Psoas muscle (tissue), 7 donors: ENCODE measurements at regions not wholly inside any gene's neighbourhood (a gene's known extent, or its start where the extent isn't known, plus 50 kb on each side); places are given as distances from the start of the nearest gene placed in this dataset.

Experiments used
- ATAC-seq, 4 donors: fragments of 200-7000 bp; cut with Tn5 transposase; one replicate each; pipeline ENCODE4 v1.9.1; 2020; ENCODE audit warnings: moderate library complexity in 3 of 4, mild to moderate bottlenecking in 2 of 4
- DNase-seq, 2 donors: peaks; one replicate each; pipeline ENCODE4 v3.0.0-alpha.2; 2020
- H3K27ac ChIP-seq: fragments of 200-600 bp; one replicate; pipeline ENCODE4 v1.8.0; 2022
- H3K27me3 ChIP-seq, 3 donors: fragments of 200-600 bp in 1 of 3; one replicate each; pipeline versions ENCODE4 v1.6.1 to v1.8.0; 2013 to 2022; ENCODE audit warnings: low read length in 2 of 3, mild to moderate bottlenecking in 2 of 3, moderate library complexity in 1 of 3; ENCODE audit not compliant: insufficient read depth in 3 of 3
- H3K36me3 ChIP-seq, 2 donors: fragments of 200-600 bp in 1 of 2; one replicate each; pipeline versions ENCODE4 v1.6.1 to v1.8.0; 2013 to 2022; ENCODE audit warnings: low read depth in 1 of 2, mild to moderate bottlenecking in 1 of 2, moderate library complexity in 1 of 2; ENCODE audit not compliant: insufficient read depth in 1 of 2
- H3K4me1 ChIP-seq: fragments of 200-600 bp; one replicate; pipeline ENCODE4 v1.8.0; 2022
- H3K4me3 ChIP-seq: fragments of 200-600 bp; one replicate; pipeline ENCODE4 v1.8.0; 2022; ENCODE audit warnings: mild to moderate bottlenecking
- H3K9me3 ChIP-seq: fragments of 200-600 bp; one replicate; pipeline ENCODE4 v1.8.0; 2022
- WGBS, 3 donors: extraction: QIAGEN DNeasy Blood & Tissue Kit; methylation state at CpG; one replicate each; pipeline versions ENCODE4 v1.1.6 to v1.1.7; 2013; 5-methylcytosine and 5-hydroxymethylcytosine counted together
- intact Hi-C, 2 donors: fragments of 100-400 bp; cut with DNase I; formaldehyde crosslinking; loops; one replicate each; pipeline versions ENCODE4 v1.11.0 to v1.14.2; 2022
- TF ChIP-seq, protein P1 (sequence below): fragments of 200-600 bp; IDR thresholded peaks from one replicate; pipeline ENCODE4 v1.8.0; 2022; ENCODE audit warnings: antibody characterized with exemption
- donor health status: healthy with polysubstance abuse.
- donor health status: DM: no; HTN: no; CAD: no; lungs with moderate emphysema.
- donor health status: Bipolar disorder and iron deficiency.
- donor health status: healthy.
- donor health status: DM: yes; HTN: yes; CAD: no.
- donor health status: DM: no; HTN: no; CAD: no.
- donor health status: DM: yes; HTN: yes; CAD: no.

DNA sequence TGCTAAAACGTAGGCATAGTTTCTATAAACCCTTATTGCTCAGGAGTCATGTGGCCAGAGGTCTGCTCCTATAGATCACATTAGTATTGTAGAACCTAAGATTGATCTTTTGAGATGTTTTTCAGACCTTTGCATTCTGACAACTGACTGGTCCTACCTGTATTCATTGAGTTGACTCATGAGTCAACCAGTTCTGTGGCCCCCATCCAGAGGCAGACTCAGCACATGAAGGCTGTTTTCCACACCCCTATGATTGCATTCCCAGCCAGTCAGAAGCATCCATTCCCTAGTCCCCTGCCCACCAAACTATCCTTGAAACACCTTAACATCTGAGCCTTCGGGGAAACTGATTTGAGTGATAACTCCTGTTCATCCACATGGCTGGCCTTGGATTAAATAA, 451.7 kb downstream of the SIPA1L2 start:
- 93 to 98% (median 97%) methylated on average over 2 of the region's 2 CpGs for WGBS, 3 donors
- Histone ChIP-seq H3K36me3 (no peaks in the 10 kb centered on the region), H3K27me3 (peaks cover 0 to 2% (median 0%) of the 10 kb centered on the region in 3 donors), H3K27ac (no peak overlapping the region), H3K4me1 (no peaks in the 10 kb centered on the region), H3K4me3 (no peak overlapping the region), H3K9me3 (no peaks in the 10 kb centered on the region)
- ATAC-seq = no peak
- intact Hi-C loops = no loop called here
- DNase-seq = no peak
- TF ChIP-seq, protein P1, sequence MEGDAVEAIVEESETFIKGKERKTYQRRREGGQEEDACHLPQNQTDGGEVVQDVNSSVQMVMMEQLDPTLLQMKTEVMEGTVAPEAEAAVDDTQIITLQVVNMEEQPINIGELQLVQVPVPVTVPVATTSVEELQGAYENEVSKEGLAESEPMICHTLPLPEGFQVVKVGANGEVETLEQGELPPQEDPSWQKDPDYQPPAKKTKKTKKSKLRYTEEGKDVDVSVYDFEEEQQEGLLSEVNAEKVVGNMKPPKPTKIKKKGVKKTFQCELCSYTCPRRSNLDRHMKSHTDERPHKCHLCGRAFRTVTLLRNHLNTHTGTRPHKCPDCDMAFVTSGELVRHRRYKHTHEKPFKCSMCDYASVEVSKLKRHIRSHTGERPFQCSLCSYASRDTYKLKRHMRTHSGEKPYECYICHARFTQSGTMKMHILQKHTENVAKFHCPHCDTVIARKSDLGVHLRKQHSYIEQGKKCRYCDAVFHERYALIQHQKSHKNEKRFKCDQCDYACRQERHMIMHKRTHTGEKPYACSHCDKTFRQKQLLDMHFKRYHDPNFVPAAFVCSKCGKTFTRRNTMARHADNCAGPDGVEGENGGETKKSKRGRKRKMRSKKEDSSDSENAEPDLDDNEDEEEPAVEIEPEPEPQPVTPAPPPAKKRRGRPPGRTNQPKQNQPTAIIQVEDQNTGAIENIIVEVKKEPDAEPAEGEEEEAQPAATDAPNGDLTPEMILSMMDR = no peak

DNA sequence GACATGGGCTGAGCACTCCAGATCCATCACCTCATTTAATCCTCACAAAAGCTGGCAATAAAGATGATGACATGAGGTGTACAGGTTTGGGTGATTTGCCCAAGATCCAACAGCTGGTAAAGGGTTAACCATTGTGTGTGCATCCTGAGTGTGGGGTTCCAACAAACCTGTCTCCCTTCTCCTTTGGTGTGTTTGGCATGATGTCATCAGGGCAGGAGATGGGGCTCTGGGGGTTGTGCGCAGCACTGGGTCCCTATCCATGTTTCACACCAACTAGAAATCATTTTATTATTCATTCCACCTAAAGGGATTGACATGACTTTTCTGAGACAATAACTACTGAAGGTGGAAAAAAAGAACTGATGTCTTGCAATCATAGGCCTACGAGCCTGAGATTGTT, 452.5 kb downstream of the SIPA1L2 start:
- TF ChIP-seq, protein P1 = no peak
- no peak overlapping the region for H3K27ac ChIP-seq
- ATAC-seq = no peak
- H3K4me3 ChIP-seq = no peak overlapping the region
- no peaks in the 10 kb centered on the region for H3K4me1 ChIP-seq
- H3K9me3 ChIP-seq = no peaks in the 10 kb centered on the region
- 95 to 96% (median 96%) methylated on average over 2 of the region's 2 CpGs for WGBS, 3 donors
- intact Hi-C loops = no loop called here
- DNase-seq = no peak
- H3K27me3 ChIP-seq = peaks cover 0 to 2% (median 0%) of the 10 kb centered on the region in 3 donors
- no peaks in the 10 kb centered on the region for H3K36me3 ChIP-seq

DNA sequence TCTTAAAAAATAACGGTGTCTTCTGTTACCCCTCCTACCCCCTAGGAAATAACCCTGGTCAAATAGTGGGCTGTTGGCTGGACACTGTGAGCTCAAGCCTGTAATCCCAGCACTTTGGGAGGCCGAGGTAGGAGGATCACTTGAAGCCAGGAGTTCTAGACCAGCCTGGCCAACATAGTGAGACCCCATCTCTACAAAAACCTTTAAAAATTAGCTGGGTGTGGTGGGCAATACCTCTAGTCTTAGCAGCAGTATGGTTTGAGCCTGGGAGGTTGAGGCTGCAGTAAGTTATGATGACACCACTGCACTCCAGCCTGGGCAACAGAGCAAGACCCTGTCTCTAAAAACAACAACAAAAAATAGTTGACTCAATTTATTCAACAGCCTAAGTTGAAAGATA, 453.7 kb downstream of the SIPA1L2 start:
- ATAC-seq = no peak
- H3K9me3 ChIP-seq = no peaks in the 10 kb centered on the region
- no peak overlapping the region for H3K4me3 ChIP-seq
- intact Hi-C loops = no loop called here
- TF ChIP-seq, protein P1 = no peak
- WGBS, 3 donors = 86 to 91% (median 91%) methylated on average over 2 of the region's 2 CpGs
- no peak for DNase-seq
- H3K4me1 ChIP-seq = no peaks in the 10 kb centered on the region
- peaks cover 0 to 2% (median 0%) of the 10 kb centered on the region in 3 donors for H3K27me3 ChIP-seq
- H3K36me3 ChIP-seq = no peaks in the 10 kb centered on the region
- H3K27ac ChIP-seq = no peak overlapping the region

DNA sequence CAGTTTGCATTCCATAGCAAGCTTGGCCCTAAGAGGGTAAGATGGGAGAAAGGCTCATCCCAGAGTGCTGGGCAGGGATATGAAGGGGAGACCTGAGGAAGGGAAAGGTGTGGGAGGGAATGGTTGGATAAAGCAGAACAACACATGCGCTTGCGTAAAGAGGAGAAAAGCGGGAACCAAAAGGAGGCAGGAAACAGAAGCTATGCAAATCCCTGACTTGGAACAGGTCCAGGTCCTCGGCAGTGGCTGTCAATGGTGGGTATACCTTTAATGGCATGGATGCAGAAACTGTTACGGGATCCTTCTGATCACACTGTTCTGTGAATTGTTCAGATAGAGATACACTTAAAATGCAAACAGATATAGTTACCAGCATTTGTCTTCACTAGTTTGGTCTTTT, 455.6 kb downstream of the SIPA1L2 start:
- Histone ChIP-seq H3K27me3 (peaks cover 0 to 2% (median 0%) of the 10 kb centered on the region in 3 donors), H3K4me1 (no peaks in the 10 kb centered on the region), H3K4me3 (no peak overlapping the region), H3K9me3 (no peaks in the 10 kb centered on the region), H3K27ac (no peak overlapping the region), H3K36me3 (no peaks in the 10 kb centered on the region)
- no peak for DNase-seq
- intact Hi-C loops = no loop called here
- ATAC-seq = no peak
- 46 to 56% (median 51%) methylated on average over 5 of the region's 5 CpGs for WGBS, 3 donors
- TF ChIP-seq, protein P1 = no peak

DNA sequence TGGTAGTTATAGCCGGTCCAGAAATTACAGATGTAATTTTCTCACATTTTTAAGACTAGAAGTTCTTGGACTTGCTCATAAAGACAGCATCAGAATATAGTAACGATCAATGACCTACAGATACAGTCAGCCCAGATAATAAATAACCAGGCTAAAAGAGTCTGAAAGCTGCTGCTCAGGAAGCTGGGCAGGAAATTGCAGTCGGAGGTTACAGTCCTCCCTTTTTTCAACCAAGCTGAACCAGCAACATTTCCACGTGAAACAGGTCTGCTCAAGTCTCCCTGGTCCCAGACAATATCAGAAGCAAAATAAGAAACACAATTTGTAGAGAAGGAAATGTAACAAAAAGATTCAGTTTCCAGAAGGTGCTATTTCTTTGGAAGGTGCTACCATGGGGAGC, 457.4 kb downstream of the SIPA1L2 start:
- TF ChIP-seq, protein P1 = no peak

More for the DNA sequence above, 457.4 kb downstream of the SIPA1L2 start:
- H3K27me3 ChIP-seq = no peaks in the 10 kb centered on the region
- H3K36me3 ChIP-seq = no peaks in the 10 kb centered on the region
- no peak overlapping the region for H3K27ac ChIP-seq
- no peaks in the 10 kb centered on the region for H3K9me3 ChIP-seq
- DNase-seq (no peak), ATAC-seq (no peak)
- H3K4me3 ChIP-seq = no peak overlapping the region
- intact Hi-C loops = no loop called here
- no peaks in the 10 kb centered on the region for H3K4me1 ChIP-seq
- WGBS, 3 donors = 48 to 68% (median 52%) methylated on average over 4 of the region's 4 CpGs
